Lung (tissue), 11 donors: ENCODE measurements at regions not wholly inside any gene's neighbourhood (a gene's known extent, or its start where the extent isn't known, plus 50 kb on each side); places are given as distances from the start of the nearest gene placed in this dataset.

ENCODE experiments used
- ATAC-seq: fragments of 200-7000 bp; cut with Tn5 transposase; one replicate; pipeline ENCODE4 v1.9.1; 2020; ENCODE audit warnings: moderate number of reproducible peaks; ENCODE audit not compliant: insufficient read depth, low FRiP score
- DNase-seq, 3 donors: peaks; one replicate each; pipeline ENCODE4 v3.0.0-alpha.2; 2013 to 2017
- H3K27ac ChIP-seq, 2 donors: one replicate each; pipeline ENCODE4 v1.5.1; 2013; ENCODE audit warnings: mild to moderate bottlenecking in 2 of 2, moderate library complexity in 2 of 2, control low read depth in 1 of 2, inconsistent platforms in 1 of 2, low read depth in 1 of 2, low read length in 1 of 2
- H3K27me3 ChIP-seq, 3 donors: one replicate each; pipeline ENCODE4 v1.5.1; 2013; ENCODE audit warnings: low read length in 2 of 3; ENCODE audit not compliant: control insufficient read depth in 3 of 3, insufficient read depth in 3 of 3
- H3K36me3 ChIP-seq, 4 donors: one replicate each; pipeline ENCODE4 v1.5.1; 2013; ENCODE audit warnings: low read length in 4 of 4, mild to moderate bottlenecking in 1 of 4, moderate library complexity in 1 of 4; ENCODE audit not compliant: control insufficient read depth in 4 of 4, insufficient read depth in 4 of 4
- H3K4me1 ChIP-seq, 5 donors: one replicate each; pipeline ENCODE4 v1.5.1; 2013; ENCODE audit warnings: low read length in 5 of 5, mild to moderate bottlenecking in 2 of 5, moderate library complexity in 1 of 5; ENCODE audit not compliant: control insufficient read depth in 5 of 5, insufficient read depth in 5 of 5
- H3K4me3 ChIP-seq: one replicate; pipeline ENCODE4 v1.5.1; 2013; ENCODE audit warnings: mild to moderate bottlenecking, control low read depth, moderate library complexity
- H3K9ac ChIP-seq, 2 donors: one replicate each; pipeline ENCODE4 v1.5.1; 2013; ENCODE audit warnings: low read length in 2 of 2, control low read depth in 1 of 2; ENCODE audit not compliant: insufficient read depth in 1 of 2
- H3K9me3 ChIP-seq, 4 donors: one replicate each; pipeline ENCODE4 v1.5.1; 2013; ENCODE audit warnings: low read length in 3 of 4, mild to moderate bottlenecking in 1 of 4, moderate library complexity in 1 of 4; ENCODE audit not compliant: control insufficient read depth in 4 of 4, insufficient read depth in 3 of 4
- WGBS, 2 donors: extraction: QIAGEN DNeasy Blood & Tissue Kit; methylation state at CpG; one replicate each; pipeline ENCODE4 v1.1.7; 2013; 5-methylcytosine and 5-hydroxymethylcytosine counted together
- TF ChIP-seq, protein P1 (sequence below): IDR thresholded peaks from 2 replicates; pipeline ENCODE4 v1.5.1; 2012; ENCODE audit warnings: mild to moderate bottlenecking; ENCODE audit errors: control extremely low read depth, extremely low read depth
- donor health status: control.
- donor health status: control.
- donor health status: Bipolar disorder and iron deficiency.
- donor health status: healthy.
- donor health status: DM: yes; HTN: yes; CAD: no.

DNA sequence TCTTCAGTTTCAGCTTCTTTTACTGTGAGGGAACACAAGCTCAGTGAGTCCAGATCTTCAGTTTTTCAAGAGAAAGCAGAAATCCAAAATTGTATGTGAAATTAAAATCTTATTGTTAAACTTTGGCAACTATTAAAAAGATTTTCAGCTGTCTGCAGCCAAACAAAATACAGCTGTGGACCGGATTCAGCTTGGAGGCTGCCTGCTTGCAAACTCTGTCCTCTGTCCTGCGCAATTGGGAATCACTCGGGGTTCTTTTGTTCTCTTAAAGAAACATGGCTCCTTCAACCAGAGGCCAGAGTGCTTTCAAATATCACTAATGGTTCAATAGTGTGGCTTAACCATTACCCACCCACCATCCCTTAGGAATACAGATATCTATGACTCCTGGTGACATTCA lies 201.2 kb downstream of the CHIC2 start:
- H3K9me3 ChIP-seq, result peaks cover 0 to under 1% (median 0%) of the 10 kb centered on the region in 4 donors
- H3K9ac ChIP-seq, result peak overlapping the region in 1 of 2 donors; percentile 40
- H3K36me3 ChIP-seq, result no peaks in the 10 kb centered on the region
- no peaks in the 10 kb centered on the region for H3K27me3 ChIP-seq
- DNase-seq, result peak; percentile 77 to 96 (median 93)
- peak overlapping the region in 1 of 2 donors; percentile 33 for H3K27ac ChIP-seq
- 55 to 84% methylated on average over 3 of the region's 3 CpGs for WGBS, 2 donors
- TF ChIP-seq, protein P1, sequence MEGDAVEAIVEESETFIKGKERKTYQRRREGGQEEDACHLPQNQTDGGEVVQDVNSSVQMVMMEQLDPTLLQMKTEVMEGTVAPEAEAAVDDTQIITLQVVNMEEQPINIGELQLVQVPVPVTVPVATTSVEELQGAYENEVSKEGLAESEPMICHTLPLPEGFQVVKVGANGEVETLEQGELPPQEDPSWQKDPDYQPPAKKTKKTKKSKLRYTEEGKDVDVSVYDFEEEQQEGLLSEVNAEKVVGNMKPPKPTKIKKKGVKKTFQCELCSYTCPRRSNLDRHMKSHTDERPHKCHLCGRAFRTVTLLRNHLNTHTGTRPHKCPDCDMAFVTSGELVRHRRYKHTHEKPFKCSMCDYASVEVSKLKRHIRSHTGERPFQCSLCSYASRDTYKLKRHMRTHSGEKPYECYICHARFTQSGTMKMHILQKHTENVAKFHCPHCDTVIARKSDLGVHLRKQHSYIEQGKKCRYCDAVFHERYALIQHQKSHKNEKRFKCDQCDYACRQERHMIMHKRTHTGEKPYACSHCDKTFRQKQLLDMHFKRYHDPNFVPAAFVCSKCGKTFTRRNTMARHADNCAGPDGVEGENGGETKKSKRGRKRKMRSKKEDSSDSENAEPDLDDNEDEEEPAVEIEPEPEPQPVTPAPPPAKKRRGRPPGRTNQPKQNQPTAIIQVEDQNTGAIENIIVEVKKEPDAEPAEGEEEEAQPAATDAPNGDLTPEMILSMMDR, result no peak
- no peak for ATAC-seq
- peaks cover 4 to 40% (median 15%) of the 10 kb centered on the region in 5 donors for H3K4me1 ChIP-seq
- no peak overlapping the region for H3K4me3 ChIP-seq

DNA sequence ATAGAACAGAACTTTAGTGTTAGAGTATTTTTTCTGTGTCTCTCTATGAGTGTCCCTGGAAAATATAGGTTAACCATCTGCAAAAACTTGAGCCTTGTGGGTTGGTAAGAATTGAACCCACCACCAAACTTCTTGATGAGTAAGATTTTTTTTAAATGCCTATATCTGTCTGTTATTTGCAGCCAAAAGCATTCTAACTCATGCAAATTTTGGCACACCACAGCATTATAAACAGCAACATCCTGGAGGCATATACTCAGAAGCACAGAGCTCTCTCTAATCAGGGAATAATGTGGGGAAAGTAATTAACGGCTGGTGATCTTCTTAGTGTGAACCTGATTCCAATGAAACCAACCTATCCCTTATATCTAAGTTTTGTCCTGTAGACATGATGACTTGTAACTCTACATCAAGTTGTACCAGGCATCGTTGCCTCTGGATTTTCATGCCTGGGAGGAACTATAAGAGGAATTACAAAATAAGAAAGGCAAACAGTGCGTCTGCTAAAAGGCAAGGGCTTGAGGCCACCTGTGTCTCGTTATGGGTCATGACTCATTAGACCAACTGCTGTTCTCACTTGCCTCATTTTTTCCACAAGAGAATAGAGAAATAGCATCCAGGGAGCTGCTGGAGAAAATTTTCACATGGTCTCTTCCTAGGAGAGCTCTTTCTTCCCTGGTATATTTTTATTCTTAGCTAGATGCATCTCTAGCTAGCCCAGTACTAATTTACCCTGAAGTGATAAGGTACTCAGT lies 202.4 kb downstream of the CHIC2 start:
- Histone ChIP-seq H3K9me3 (no peaks in the 10 kb centered on the region), H3K36me3 (no peaks in the 10 kb centered on the region), H3K4me3 (no peak overlapping the region), H3K9ac (no peak overlapping the region), H3K4me1 (peaks cover 4 to 40% (median 15%) of the 10 kb centered on the region in 5 donors), H3K27me3 (no peaks in the 10 kb centered on the region), H3K27ac (peak overlapping the region in 1 of 2 donors; percentile 33)
- ATAC-seq (no peak), DNase-seq (peak in 2 of 3 donors; percentile 29 to 53)
- TF ChIP-seq, protein P1, result no peak
- 51 to 68% methylated on average over 4 of the region's 4 CpGs for WGBS, 2 donors

DNA sequence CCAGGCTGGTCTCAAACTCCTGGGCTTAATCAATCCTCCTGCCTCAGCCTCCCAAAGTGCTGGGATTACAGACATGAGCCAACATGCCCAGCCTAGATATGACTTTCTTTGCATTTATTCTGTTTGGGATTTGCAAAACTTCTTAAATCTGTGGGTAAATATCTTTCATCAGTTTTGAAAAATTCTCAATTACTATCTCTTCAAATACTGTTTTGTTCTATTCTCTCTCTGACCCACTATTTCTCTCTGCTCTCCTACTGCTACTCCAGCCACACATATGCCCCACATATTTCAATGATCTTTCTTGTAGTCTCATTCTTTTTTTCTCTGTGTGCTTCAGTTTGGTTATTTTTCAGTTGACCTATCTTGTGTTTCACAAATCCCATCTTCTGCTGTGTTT lies 205.1 kb downstream of the CHIC2 start:
- no peak for ATAC-seq
- Histone ChIP-seq H3K4me1 (peaks cover 4 to 57% (median 16%) of the 10 kb centered on the region in 5 donors), H3K9me3 (no peaks in the 10 kb centered on the region), H3K27me3 (peaks cover 0 to 2% (median 0%) of the 10 kb centered on the region in 3 donors), H3K4me3 (no peak overlapping the region), H3K27ac (no peak overlapping the region), H3K9ac (no peak overlapping the region), H3K36me3 (no peaks in the 10 kb centered on the region)
- TF ChIP-seq, protein P1, result no peak
- no peak for DNase-seq
